Activated naive CD4-positive, alpha-beta T cell treated with anti-CD3 and anti-CD28 coated beads, Interleukin-2, amount 10 ng/mL, durations not matched to agents 7 days and 5 days (primary cell): ENCODE measurements at regions not wholly inside any gene's neighbourhood (a gene's known extent, or its start where the extent isn't known, plus 50 kb on each side); places are given as distances from the start of the nearest gene placed in this dataset.

Source experiments
- CTCF ChIA-PET: fragments of 350-600 bp; sonication (Branson Sonifier 250); formaldehyde crosslinking; loops from one replicate; lab custom pipeline; 2021; ENCODE audit warnings: antibody characterized with exemption; lab: Charles Lee
- DNase-seq: peaks from one replicate; pipeline ENCODE4 v3.0.0-alpha.2; 2020
- H3K27ac Mint-ChIP-seq: one replicate; pipeline ENCODE4 v1.8.0; 2021; ENCODE audit warnings: mild to moderate bottlenecking, moderate library complexity, mixed read lengths
- H3K27me3 Mint-ChIP-seq: one replicate; pipeline ENCODE4 v1.8.0; 2021; ENCODE audit warnings: mild to moderate bottlenecking, mixed read lengths
- H3K36me3 Mint-ChIP-seq: one replicate; pipeline ENCODE4 v1.8.0; 2021; ENCODE audit warnings: mixed read lengths
- H3K4me1 Mint-ChIP-seq: one replicate; pipeline ENCODE4 v1.8.0; 2021; ENCODE audit warnings: mixed read lengths
- H3K4me3 Mint-ChIP-seq: one replicate; pipeline ENCODE4 v1.8.0; 2021; ENCODE audit warnings: mild to moderate bottlenecking, moderate library complexity, mixed read lengths
- H3K9me3 Mint-ChIP-seq: one replicate; pipeline ENCODE4 v1.8.0; 2021; ENCODE audit warnings: mixed read lengths

DNA sequence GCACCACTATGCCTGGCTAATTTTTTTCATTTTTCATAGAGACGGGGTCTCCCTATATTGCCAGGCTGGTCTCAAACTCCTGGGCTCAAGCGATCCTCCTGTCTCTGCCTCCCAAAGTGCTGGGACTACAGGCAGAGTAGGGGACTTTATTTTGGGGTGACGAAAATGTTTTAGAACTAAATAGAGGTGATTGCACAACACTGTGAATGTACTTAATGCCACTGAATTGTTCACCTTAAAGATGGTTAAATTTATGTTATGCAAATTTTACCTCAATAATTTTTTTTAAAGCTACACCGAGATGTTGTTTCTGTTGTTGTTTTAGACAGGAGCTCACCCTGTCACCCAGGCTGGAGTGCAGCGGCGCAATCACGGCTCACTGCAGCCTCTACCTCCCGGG lies 111.9 kb upstream of the SEC14L1 start:
- Mint-ChIP-seq H3K36me3 (no peaks in the 10 kb centered on the region), H3K27me3 (peaks cover 27% of the 10 kb centered on the region)
- CTCF ChIA-PET = no interaction called here

DNA sequence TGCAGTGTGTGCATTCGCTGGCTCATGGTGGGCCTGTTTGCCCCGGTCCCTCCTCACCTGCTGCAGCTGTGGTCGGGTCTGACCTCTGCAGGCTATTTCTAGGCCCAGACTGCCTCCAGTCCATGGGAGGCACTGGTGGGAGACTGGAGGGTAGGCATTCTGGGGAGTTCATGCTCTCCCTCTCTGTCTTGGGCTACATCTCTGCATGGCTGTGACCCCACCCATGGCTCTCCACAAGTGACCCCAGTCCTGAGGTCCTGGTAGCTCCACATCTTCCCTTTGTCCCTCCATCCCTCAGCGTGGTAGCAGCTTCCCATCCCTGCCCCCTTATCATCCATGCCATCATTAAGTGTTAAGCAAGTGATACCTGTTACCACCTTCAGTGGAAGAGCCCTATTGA lies 107.8 kb upstream of the SEC14L1 start:
- Mint-ChIP-seq H3K9me3 (peaks cover 8% of the 10 kb centered on the region), H3K27me3 (peaks cover 52% of the 10 kb centered on the region), H3K27ac (no peak overlapping the region), H3K36me3 (no peaks in the 10 kb centered on the region), H3K4me3 (no peak overlapping the region), H3K4me1 (no peaks in the 10 kb centered on the region)
- CTCF ChIA-PET = no interaction called here
- DNase-seq = no peak

More for the DNA sequence above, 111.9 kb upstream of the SEC14L1 start:
- no peak overlapping the region for H3K4me3 Mint-ChIP-seq
- no peaks in the 10 kb centered on the region for H3K4me1 Mint-ChIP-seq
- H3K27ac Mint-ChIP-seq = no peak overlapping the region
- peaks cover 14% of the 10 kb centered on the region for H3K9me3 Mint-ChIP-seq
- DNase-seq = no peak

GRCh38 chr17:77033892-77034404 lies 106.8 kb upstream of the SEC14L1 start:
- Mint-ChIP-seq H3K27ac (no peak overlapping the region), H3K9me3 (peaks cover 8% of the 10 kb centered on the region), H3K4me1 (no peaks in the 10 kb centered on the region), H3K4me3 (no peak overlapping the region), H3K27me3 (peaks cover 57% of the 10 kb centered on the region), H3K36me3 (no peaks in the 10 kb centered on the region)
- CTCF ChIA-PET = interaction anchor here (1.2 kb wide), 1 partner anchor 22 kb away, joined by 3 read pairs; no protein-coding TSS in a partner anchor
- DNase-seq = no peak

DNA sequence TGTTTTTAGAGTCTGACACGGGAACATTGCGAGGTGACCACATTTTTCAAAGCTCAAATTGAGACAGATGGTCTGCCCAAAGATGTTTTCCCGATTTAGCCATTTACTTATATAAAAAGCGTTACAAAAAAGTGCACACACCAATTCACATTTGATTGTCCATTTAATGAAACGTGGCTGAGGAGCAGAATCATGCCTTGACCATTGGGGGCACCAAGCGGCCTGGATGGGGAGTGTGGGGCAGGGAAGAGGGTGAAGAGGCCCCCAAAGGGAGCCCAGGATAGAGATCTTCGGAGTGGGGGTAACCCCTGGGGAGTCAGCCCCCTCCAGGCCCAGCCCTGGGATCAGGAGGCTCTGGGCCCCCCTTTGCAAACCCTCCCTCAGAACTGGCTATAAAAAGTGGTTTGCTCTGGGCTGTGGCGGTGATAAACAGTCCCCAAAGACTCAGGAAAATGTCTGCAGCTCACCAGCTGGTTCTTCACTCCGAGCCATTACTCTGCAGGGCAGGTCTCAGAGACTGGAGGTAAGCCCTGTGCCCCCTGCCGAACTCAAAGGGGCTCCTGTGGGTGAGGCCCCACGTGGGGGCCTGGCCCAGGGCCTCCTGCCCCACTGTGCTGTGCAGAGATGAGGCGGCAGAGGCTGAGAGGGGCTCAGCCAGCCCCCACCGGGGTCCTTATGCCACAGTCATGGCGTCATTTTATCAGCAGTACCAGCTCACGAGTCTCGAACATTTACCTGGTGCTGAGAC lies 105.9 kb upstream of the SEC14L1 start:
- CTCF ChIA-PET = interaction anchor here (0.6 to 1.2 kb wide), 3 partner anchors 21 to 167 kb away, joined by 3 read pairs; partner anchors contain the start of gene MGAT5B
- Mint-ChIP-seq H3K4me3 (no peak overlapping the region), H3K27ac (no peak overlapping the region), H3K4me1 (no peaks in the 10 kb centered on the region), H3K36me3 (no peaks in the 10 kb centered on the region), H3K9me3 (peaks cover 8% of the 10 kb centered on the region), H3K27me3 (peaks cover 65% of the 10 kb centered on the region)
- DNase-seq = no peak

DNA sequence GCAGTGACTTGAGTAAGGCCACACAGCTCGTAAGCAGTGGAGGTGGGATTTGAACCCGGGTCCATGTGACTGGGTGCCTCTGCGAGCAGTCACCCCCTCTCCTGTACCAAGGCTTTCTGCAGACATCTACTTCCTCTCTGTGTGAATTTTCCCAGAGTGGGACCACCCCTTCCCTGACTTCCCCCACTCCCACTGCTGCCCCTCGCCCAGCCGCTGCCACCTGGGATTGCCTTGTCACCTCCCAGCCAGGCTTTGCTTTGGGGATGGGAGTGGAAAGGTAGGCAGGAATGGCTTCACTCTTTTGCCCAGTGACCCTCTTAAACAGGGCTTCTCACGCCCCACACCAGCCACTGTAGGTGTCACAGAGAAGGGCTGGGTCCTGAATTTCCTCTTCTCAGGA lies 105.2 kb upstream of the SEC14L1 start:
- no peak overlapping the region for H3K4me3 Mint-ChIP-seq
- H3K9me3 Mint-ChIP-seq = peaks cover 8% of the 10 kb centered on the region
- H3K27ac Mint-ChIP-seq = no peak overlapping the region
- no peaks in the 10 kb centered on the region for H3K4me1 Mint-ChIP-seq
- H3K27me3 Mint-ChIP-seq = peaks cover 65% of the 10 kb centered on the region
- CTCF ChIA-PET = interaction anchor here (0.6 to 1.1 kb wide), 2 partner anchors 21 to 167 kb away, joined by 3 read pairs; partner anchors contain the start of gene MGAT5B
- DNase-seq = no peak
- no peaks in the 10 kb centered on the region for H3K36me3 Mint-ChIP-seq

DNA sequence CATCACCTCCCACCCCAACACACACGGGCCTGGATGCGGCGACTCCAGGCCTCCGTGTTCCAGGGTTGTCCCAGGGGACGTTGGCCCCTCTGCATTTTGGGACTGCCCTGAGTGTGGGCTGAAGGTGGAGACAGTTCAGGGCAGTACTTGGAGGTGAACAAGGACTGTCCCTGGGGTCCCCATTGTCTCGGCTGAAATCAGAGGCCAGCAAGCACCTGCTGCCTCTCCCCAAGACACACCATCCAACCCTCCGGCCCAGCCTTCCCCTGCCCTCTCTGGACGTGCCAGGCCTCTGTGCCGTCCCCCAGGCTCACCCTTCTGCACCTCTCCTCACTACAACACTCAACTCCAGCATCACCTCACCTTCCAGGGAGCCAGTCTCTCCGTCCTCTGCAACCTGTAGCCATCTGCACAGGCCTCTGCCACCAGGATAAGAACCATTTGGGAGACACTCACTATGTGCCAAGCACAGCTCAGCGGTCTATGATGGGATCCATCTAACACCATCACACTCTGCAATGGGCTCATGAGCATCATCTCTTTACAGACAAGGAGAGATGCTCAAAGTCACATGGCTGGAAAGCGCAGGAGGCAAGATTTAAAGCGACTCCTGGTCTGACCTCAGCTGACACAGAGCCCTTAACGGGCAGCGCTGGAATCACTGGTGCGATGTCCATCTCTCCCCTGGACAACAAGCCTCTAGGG lies 104.5 kb upstream of the SEC14L1 start:
- H3K9me3 Mint-ChIP-seq = peaks cover 6% of the 10 kb centered on the region
- no peak for DNase-seq
- CTCF ChIA-PET = interaction anchor here (0.8 to 2.1 kb wide), 3 partner anchors 20 to 169 kb away, joined by 3 to 7 read pairs (median 3); partner anchors contain the start of gene MGAT5B
- H3K4me1 Mint-ChIP-seq = no peaks in the 10 kb centered on the region
- no peaks in the 10 kb centered on the region for H3K36me3 Mint-ChIP-seq
- H3K27ac Mint-ChIP-seq = no peak overlapping the region
- H3K27me3 Mint-ChIP-seq = peaks cover 62% of the 10 kb centered on the region
- H3K4me3 Mint-ChIP-seq = no peak overlapping the region

DNA sequence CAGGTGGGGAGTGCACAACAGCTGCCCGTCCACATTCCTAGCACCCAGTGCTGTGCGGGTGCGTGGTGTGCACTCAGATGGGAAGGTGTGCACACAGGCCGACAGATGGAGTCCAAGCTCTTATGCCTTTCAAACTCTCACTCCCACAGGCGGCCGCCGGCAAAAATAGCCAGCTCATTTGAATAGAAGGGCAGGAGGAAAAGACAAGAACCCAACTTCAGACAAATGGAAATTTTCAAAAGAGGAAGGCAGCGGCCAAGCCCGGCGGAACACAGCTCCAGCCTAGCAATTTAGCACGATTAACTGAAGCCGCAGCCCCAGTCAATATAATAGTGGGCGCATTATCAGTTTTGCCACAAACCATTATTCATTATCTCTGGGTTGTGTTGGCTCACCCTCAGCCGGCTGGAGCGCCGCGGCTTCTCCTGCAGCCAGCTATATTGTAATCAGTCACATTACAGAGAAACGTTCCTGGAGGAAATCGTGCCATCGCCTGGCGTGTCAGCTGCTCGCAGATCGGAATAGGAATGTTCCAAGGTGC lies 103.9 kb upstream of the SEC14L1 start:
- Mint-ChIP-seq H3K4me3 (no peak overlapping the region), H3K27ac (no peak overlapping the region), H3K27me3 (peaks cover 57% of the 10 kb centered on the region), H3K9me3 (peaks cover 2% of the 10 kb centered on the region), H3K4me1 (no peaks in the 10 kb centered on the region), H3K36me3 (no peaks in the 10 kb centered on the region)
- CTCF ChIA-PET = interaction anchor here (0.8 to 2.4 kb wide), 4 partner anchors 19 to 170 kb away, joined by 3 to 8 read pairs (median 5); partner anchors contain the start of gene MGAT5B
- no peak for DNase-seq

GRCh38 chr17:77037943-77038342 lies 102.8 kb upstream of the SEC14L1 start:
- no peaks in the 10 kb centered on the region for H3K4me1 Mint-ChIP-seq
- no peaks in the 10 kb centered on the region for H3K36me3 Mint-ChIP-seq
- CTCF ChIA-PET = interaction anchor here (1.1 to 2.4 kb wide), 3 partner anchors 19 to 171 kb away, joined by 3 to 8 read pairs (median 7); partner anchors contain the start of gene MGAT5B
- no peak overlapping the region for H3K4me3 Mint-ChIP-seq
- no peaks in the 10 kb centered on the region for H3K9me3 Mint-ChIP-seq
- H3K27me3 Mint-ChIP-seq = peaks cover 57% of the 10 kb centered on the region
- H3K27ac Mint-ChIP-seq = no peak overlapping the region
- DNase-seq = no peak

DNA sequence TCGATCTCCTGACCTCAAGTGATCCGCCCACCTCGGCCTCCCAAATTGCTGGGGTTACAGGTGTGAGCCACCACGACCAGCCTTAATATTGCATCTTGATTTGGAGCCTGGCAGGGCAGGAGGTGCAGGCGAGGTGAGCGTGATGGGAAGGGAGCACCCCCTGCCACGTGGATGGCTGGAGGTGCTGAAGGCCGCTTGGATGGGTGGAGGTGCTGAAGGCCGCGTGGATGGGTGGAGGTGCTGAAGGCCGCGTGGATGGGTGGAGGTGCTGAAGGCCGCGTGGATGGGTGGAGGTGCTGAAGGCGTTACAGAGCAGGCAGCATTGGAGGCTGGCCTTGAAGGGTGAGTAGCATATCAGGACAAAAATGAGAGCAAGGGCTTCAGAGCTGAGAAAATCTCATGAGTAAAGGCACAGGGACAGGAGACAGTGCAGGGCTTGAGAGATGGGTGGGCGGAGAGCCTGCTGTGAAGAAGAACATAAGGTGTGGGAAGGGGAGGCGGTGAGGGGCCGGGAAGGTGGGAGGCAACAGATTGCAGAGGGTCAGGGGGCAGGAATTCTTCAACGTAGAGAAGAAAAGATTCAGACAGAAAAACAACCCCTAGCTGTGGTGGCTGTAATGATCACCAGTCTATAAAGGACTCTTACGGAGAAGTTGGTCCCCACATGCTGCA lies 101.7 kb upstream of the SEC14L1 start:
- CTCF ChIA-PET = interaction anchor here (2.4 kb wide), 1 partner anchor 18 kb away, joined by 8 read pairs; no protein-coding TSS in a partner anchor
- no peaks in the 10 kb centered on the region for H3K9me3 Mint-ChIP-seq
- no peak overlapping the region for H3K4me3 Mint-ChIP-seq
- no peak overlapping the region for H3K27ac Mint-ChIP-seq
- H3K4me1 Mint-ChIP-seq = no peaks in the 10 kb centered on the region
- no peak for DNase-seq
- H3K27me3 Mint-ChIP-seq = peaks cover 58% of the 10 kb centered on the region
- no peaks in the 10 kb centered on the region for H3K36me3 Mint-ChIP-seq

- Mint-ChIP-seq H3K9me3 (no peaks in the 10 kb centered on the region), H3K27me3 (peaks cover 26% of the 10 kb centered on the region), H3K36me3 (no peaks in the 10 kb centered on the region), H3K4me3 (no peak overlapping the region), H3K27ac (no peak overlapping the region), H3K4me1 (no peaks in the 10 kb centered on the region)
- CTCF ChIA-PET = interaction anchor here (1.4 kb wide), 1 partner anchor 25 kb away, joined by 3 read pairs; no protein-coding TSS in a partner anchor
- DNase-seq = no peak
Observed at GRCh38 chr17:77042476-77043231, 98.1 kb upstream of the SEC14L1 start.

DNA sequence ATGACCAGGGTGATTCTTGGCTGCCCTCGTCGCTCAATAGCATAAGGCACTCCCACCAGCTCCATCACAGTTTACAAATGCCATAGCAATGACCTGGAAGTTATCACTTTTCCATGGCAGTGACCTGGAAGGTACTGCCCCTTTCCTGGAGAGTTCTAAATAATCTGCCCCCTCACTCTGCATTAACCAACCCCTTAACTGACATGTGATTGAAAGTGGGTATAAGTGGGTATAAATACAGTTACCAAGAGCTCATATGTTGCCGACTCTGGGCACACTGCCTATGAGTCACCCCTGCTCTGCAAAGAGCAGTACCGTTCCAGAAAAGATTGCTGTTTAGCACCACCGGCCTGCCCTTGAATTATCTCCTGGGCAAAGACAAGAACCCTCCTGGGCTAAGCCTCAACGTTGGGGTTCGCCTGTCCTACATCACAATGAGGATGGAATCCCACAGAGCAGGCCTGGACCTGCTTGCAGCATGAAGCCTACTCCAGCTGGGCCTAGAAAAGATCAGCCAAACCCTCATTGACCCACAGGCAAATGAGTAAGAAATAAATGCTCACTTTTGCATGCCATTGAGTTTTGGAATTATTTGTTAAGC lies 95.2 kb upstream of the SEC14L1 start:
- Mint-ChIP-seq H3K4me3 (no peak overlapping the region), H3K36me3 (no peaks in the 10 kb centered on the region), H3K27ac (no peak overlapping the region), H3K9me3 (no peaks in the 10 kb centered on the region), H3K4me1 (no peaks in the 10 kb centered on the region), H3K27me3 (peaks cover 16% of the 10 kb centered on the region)
- DNase-seq = no peak
- CTCF ChIA-PET = interaction anchor here (0.8 to 2.0 kb wide), 2 partner anchors 10 to 21 kb away, joined by 3 to 10 read pairs; no protein-coding TSS in a partner anchor

- Mint-ChIP-seq H3K27me3 (peaks cover 35% of the 10 kb centered on the region), H3K9me3 (no peaks in the 10 kb centered on the region), H3K4me1 (no peaks in the 10 kb centered on the region), H3K36me3 (no peaks in the 10 kb centered on the region), H3K4me3 (no peak overlapping the region), H3K27ac (no peak overlapping the region)
- CTCF ChIA-PET = interaction anchor here (1.4 to 3.0 kb wide), 2 partner anchors 10 to 17 kb away, joined by 3 to 7 read pairs; no protein-coding TSS in a partner anchor
- DNase-seq = no peak
Observed at GRCh38 chr17:77049440-77049839, 91.3 kb upstream of the SEC14L1 start.
